ENCODE measurements at regions not wholly inside any gene's neighbourhood (a gene's known extent, or its start where the extent isn't known, plus 50 kb on each side); places are given as distances from the start of the nearest gene placed in this dataset.
"Not testable (repeated sequence)": the region's sequence is repeated elsewhere in the genome, so short reads cannot be mapped to it uniquely, and the experiment has no call there.

- no peak for DNase-seq
- no peak overlapping the region for H3K4me3 ChIP-seq
- intact Hi-C loops (cut with DNase I) = no loop called here
- TF ChIP-seq, protein P1, sequence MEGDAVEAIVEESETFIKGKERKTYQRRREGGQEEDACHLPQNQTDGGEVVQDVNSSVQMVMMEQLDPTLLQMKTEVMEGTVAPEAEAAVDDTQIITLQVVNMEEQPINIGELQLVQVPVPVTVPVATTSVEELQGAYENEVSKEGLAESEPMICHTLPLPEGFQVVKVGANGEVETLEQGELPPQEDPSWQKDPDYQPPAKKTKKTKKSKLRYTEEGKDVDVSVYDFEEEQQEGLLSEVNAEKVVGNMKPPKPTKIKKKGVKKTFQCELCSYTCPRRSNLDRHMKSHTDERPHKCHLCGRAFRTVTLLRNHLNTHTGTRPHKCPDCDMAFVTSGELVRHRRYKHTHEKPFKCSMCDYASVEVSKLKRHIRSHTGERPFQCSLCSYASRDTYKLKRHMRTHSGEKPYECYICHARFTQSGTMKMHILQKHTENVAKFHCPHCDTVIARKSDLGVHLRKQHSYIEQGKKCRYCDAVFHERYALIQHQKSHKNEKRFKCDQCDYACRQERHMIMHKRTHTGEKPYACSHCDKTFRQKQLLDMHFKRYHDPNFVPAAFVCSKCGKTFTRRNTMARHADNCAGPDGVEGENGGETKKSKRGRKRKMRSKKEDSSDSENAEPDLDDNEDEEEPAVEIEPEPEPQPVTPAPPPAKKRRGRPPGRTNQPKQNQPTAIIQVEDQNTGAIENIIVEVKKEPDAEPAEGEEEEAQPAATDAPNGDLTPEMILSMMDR (IDR thresholded peaks at IDR 0.05) = no peak
- no peak for TF ChIP-seq EP300 (IDR thresholded peaks at IDR 0.05)
- TF ChIP-seq POLR2A (IDR thresholded peaks at IDR 0.05) = no peak
- WGBS, 3 donors = 46 to 73% (median 47%) methylated on average over 8 of the region's 8 CpGs
- no peaks in the 10 kb centered on the region for H3K36me3 ChIP-seq
- H3K4me1 ChIP-seq (ENCODE audit: insufficient read depth) = no peaks in the 10 kb centered on the region
- H3K9me3 ChIP-seq = no peaks in the 10 kb centered on the region
- no peak overlapping the region for H3K27ac ChIP-seq
- no peaks in the 10 kb centered on the region for H3K27me3 ChIP-seq
Observed at GRCh38 chr2:14996351-14997014, 364.0 kb downstream of the LRATD1 start.

DNA sequence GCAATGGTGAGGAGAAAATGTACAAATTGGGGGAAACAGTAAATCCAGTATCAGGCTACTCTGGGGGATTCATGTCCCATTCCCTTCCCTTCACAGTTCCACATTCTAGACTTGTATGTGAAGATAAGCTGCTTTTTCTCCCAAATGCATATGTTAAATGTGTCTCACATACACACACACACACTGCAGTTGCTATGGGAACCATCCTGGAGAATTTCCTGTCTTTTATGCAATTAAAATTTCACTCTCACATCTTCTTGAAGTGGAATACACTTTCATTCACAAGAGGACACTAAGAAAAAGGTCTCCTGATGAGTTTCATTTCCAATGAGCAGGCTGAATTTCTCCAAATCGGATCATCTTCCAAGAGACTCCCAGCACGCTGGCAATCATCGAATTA is 366.0 kb downstream of the LRATD1 start:
- H3K9me3 ChIP-seq = no peaks in the 10 kb centered on the region
- no peak for DNase-seq
- no peaks in the 10 kb centered on the region for H3K36me3 ChIP-seq
- no peak overlapping the region for H3K4me3 ChIP-seq
- TF ChIP-seq, protein P1 (IDR thresholded peaks at IDR 0.05) = no peak
- TF ChIP-seq EP300 (IDR thresholded peaks at IDR 0.05) (no peak), POLR2A (IDR thresholded peaks at IDR 0.05) (no peak)
- intact Hi-C loops (cut with DNase I) = no loop called here
- H3K27me3 ChIP-seq = no peaks in the 10 kb centered on the region
- no peak overlapping the region for H3K27ac ChIP-seq
- no peaks in the 10 kb centered on the region for H3K4me1 ChIP-seq (ENCODE audit: insufficient read depth)
- 92 to 95% (median 92%) methylated on average over 3 of the region's 3 CpGs for WGBS, 3 donors

DNA sequence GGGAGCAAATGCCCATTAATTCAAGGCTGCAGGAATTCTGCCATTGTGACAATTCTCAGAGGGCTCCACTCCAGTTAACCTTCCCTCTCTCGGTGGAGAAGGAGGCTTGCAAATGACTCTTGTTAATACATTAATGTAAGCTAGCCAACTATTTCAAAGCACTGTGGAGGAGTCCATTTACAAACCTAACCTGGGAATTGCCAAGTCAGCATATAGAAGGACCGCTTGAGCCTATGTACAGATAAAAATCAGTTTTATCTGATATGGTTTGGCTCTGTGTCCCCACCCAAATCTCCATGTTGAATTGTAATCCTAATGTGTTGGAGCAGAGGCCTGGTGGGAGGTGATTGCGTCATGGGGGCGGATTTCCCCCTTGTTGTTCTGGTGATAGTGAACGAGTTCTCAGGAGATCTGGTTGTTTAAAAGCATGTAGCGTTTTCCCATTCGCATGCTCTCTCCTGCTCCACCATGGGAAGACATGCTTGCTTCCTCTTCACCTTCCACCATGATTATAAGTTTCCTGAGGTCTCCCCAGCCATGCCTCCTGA is 366.7 kb downstream of the LRATD1 start:
- intact Hi-C loops (cut with DNase I) = no loop called here
- TF ChIP-seq EP300 (IDR thresholded peaks at IDR 0.05) (no peak), POLR2A (IDR thresholded peaks at IDR 0.05) (no peak)
- TF ChIP-seq, protein P1 (IDR thresholded peaks at IDR 0.05) = no peak
- 78 to 91% (median 88%) methylated on average over 7 of the region's 7 CpGs for WGBS, 3 donors
- Histone ChIP-seq H3K4me3 (no peak overlapping the region), H3K4me1 (ENCODE audit: insufficient read depth) (no peaks in the 10 kb centered on the region), H3K27me3 (no peaks in the 10 kb centered on the region), H3K9me3 (no peaks in the 10 kb centered on the region), H3K27ac (no peak overlapping the region), H3K36me3 (no peaks in the 10 kb centered on the region)
- DNase-seq = no peak

DNA sequence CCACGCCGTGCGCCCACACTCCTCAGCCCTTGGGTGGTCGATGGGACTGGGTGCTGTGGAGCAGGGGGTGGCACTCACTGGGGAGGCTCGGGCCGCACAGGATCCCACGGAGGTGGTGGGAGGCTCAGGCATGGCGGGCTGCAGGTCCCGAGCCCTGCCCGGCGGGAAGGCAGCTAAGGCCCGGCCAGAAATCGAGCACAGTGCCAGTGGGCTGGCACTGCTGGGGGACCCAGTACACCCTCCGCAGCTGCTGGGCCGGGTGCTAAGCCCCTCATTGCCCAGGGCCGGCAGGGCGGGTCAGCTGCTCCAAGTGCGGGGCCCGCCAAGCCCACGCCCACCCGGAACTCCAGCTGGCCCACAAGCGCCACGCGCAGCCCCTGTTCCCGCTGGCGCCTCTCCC is 370.0 kb downstream of the LRATD1 start:
- WGBS, 3 donors = 92 to 100% (median 97%) methylated on average over 16 to 26 of the region's 26 CpGs
- H3K27ac ChIP-seq; H3K36me3 ChIP-seq; intact Hi-C loops (cut with DNase I); H3K4me1 ChIP-seq (ENCODE audit: insufficient read depth); H3K27me3 ChIP-seq; H3K4me3 ChIP-seq; DNase-seq; H3K9me3 ChIP-seq: not testable (repeated sequence)

DNA sequence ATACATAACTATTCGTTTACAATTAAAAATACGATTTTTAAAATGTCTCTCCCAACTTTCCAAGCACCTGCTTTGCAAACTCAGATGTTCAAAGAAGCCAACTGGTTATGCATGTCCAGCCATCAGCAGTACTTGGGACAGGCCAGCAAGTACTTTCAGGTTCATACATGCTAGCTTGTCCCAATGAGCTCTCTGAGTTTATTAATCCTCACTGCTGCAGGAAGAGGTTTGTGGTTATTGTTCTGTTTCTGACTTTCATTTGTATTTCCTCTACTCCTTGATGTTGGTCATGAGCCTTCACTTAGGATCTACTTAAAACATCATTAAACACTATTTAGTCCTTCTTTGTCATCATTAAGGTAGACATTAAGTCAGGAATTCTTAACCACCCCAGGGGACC is 374.1 kb downstream of the LRATD1 start:
- no peaks in the 10 kb centered on the region for H3K4me1 ChIP-seq (ENCODE audit: insufficient read depth)
- no peak for TF ChIP-seq POLR2A (IDR thresholded peaks at IDR 0.05)
- no peak for TF ChIP-seq EP300 (IDR thresholded peaks at IDR 0.05)
- TF ChIP-seq, protein P1 (IDR thresholded peaks at IDR 0.05) = no peak
- H3K36me3 ChIP-seq = no peaks in the 10 kb centered on the region
- no peak overlapping the region for H3K4me3 ChIP-seq
- no peak for DNase-seq
- no peaks in the 10 kb centered on the region for H3K9me3 ChIP-seq
- H3K27ac ChIP-seq = no peak overlapping the region
- intact Hi-C loops (cut with DNase I) = no loop called here
- 81 to 85% (median 82%) methylated on average over 2 of the region's 2 CpGs for WGBS, 3 donors
- H3K27me3 ChIP-seq = no peaks in the 10 kb centered on the region

All from ovary (tissue), 7 donors.